DMS79 (cell line): ENCODE measurements at regions not wholly inside any gene's neighbourhood (a gene's known extent, or its start where the extent isn't known, plus 50 kb on each side); places are given as distances from the start of the nearest gene placed in this dataset.
"Not testable (repeated sequence)": the region's sequence is repeated elsewhere in the genome, so short reads cannot be mapped to it uniquely, and the experiment has no call there.

Experiments
- DNase-seq: peaks from one replicate; lab custom pipeline; 2025; lab: John Stamatoyannopoulos, UW

GRCh38 chr14:88929656-88930436 is 105.4 kb downstream of the TTC8 start:
- no peak for DNase-seq

GRCh38 chr14:88931321-88932110 is 107.1 kb downstream of the TTC8 start:
- no peak for DNase-seq

GRCh38 chr14:88933191-88933590 is 108.7 kb downstream of the TTC8 start:
- DNase-seq = peak; percentile 83

- no peak for DNase-seq
These were observed 109.9 kb downstream of the TTC8 start for GRCh38 chr14:88934351-88934806.

- no peak for DNase-seq
These were observed 110.6 kb downstream of the TTC8 start for GRCh38 chr14:88935083-88935482.

GRCh38 chr14:88937706-88938105 is 113.3 kb downstream of the TTC8 start:
- DNase-seq = no peak

GRCh38 chr14:88940671-88941070 is 116.2 kb downstream of the TTC8 start:
- no peak for DNase-seq

GRCh38 chr14:88941414-88941813 is 117.0 kb downstream of the TTC8 start:
- no peak for DNase-seq

- no peak for DNase-seq
These were observed 123.5 kb downstream of the TTC8 start for GRCh38 chr14:88947646-88948598.

- DNase-seq = no peak
These were observed 125.6 kb downstream of the TTC8 start for GRCh38 chr14:88950069-88950468.

GRCh38 chr14:88951370-88951769 is 126.9 kb downstream of the TTC8 start:
- no peak for DNase-seq

GRCh38 chr14:88952901-88953300 is 128.4 kb downstream of the TTC8 start:
- DNase-seq = no peak

GRCh38 chr14:88955455-88955854 is 131.0 kb downstream of the TTC8 start:
- DNase-seq = no peak

GRCh38 chr14:88960496-88960895 is 136.0 kb downstream of the TTC8 start:
- DNase-seq = no peak

- no peak for DNase-seq
These were observed 136.8 kb downstream of the TTC8 start for GRCh38 chr14:88961214-88961613.

GRCh38 chr14:88962356-88962755 is 137.9 kb downstream of the TTC8 start:
- no peak for DNase-seq

- DNase-seq = no peak
These were observed 142.8 kb downstream of the TTC8 start for GRCh38 chr14:88967299-88967698.

- peak; percentile 16 for DNase-seq
These were observed 150.8 kb downstream of the TTC8 start for GRCh38 chr14:88975043-88975830.

- peak; percentile 27 for DNase-seq
These were observed 151.5 kb downstream of the TTC8 start for GRCh38 chr14:88975926-88976325.

GRCh38 chr14:88980907-88981306 is 156.5 kb downstream of the TTC8 start:
- DNase-seq = not testable (repeated sequence)

- DNase-seq = no peak
These were observed 157.5 kb downstream of the TTC8 start for GRCh38 chr14:88981948-88982347.
